ENCODE measurements at regions not wholly inside any gene's neighbourhood (a gene's known extent, or its start where the extent isn't known, plus 50 kb on each side); places are given as distances from the start of the nearest gene placed in this dataset.

- Histone ChIP-seq H2BK120ac (ENCODE audit: low read depth, low read length, poor library complexity, severe bottlenecking) (no peak overlapping the region), H2BK20ac (ENCODE audit: low read depth, low read length, poor library complexity, severe bottlenecking) (no peak overlapping the region), H3K56ac (ENCODE audit: insufficient read length, low read depth, low read length) (no peak overlapping the region), H3K23me2 (ENCODE audit: insufficient read length, low read depth, low read length, poor library complexity, severe bottlenecking) (no peaks in the 10 kb centered on the region), H2AFZ (ENCODE audit: low read length) (no peak overlapping the region), H2BK12ac (ENCODE audit: insufficient read length, low read depth, low read length) (no peak overlapping the region), H3K9ac (ENCODE audit: extremely low read depth, insufficient read length, low read length) (no peak overlapping the region), H3K18ac (ENCODE audit: insufficient read length, low read depth, low read length) (no peak overlapping the region), H2BK5ac (ENCODE audit: insufficient read length, low read length) (no peak overlapping the region), H3K4ac (ENCODE audit: low read depth, low read length) (no peak overlapping the region), H3K4me2 (ENCODE audit: insufficient read depth, insufficient read length, low read length) (no peak overlapping the region), H3K23ac (ENCODE audit: insufficient read length, low read depth, low read length) (no peak overlapping the region), H2BK15ac (ENCODE audit: low read depth, low read length) (no peak overlapping the region), H3K14ac (ENCODE audit: insufficient read depth, low read length) (no peak overlapping the region), H3K27me3 (ENCODE audit: insufficient read depth, low read length) (no peaks in the 10 kb centered on the region), H3K79me2 (ENCODE audit: insufficient read depth, low read length) (no peaks in the 10 kb centered on the region), H3K9me3 (ENCODE audit: control insufficient read depth, low read depth, low read length) (peaks cover 37% of the 10 kb centered on the region), H3K79me1 (ENCODE audit: insufficient read depth, low read depth, low read length, poor library complexity, severe bottlenecking) (no peaks in the 10 kb centered on the region), H4K20me1 (ENCODE audit: control insufficient read depth, insufficient read depth, insufficient read length) (no peaks in the 10 kb centered on the region), H2AK5ac (ENCODE audit: insufficient read length, low read length) (no peak overlapping the region), H3K4me1 (ENCODE audit: insufficient read depth, low read length) (no peaks in the 10 kb centered on the region), H3T11ph (ENCODE audit: low read length) (no peak overlapping the region), H4K91ac (ENCODE audit: insufficient read length, low read depth, low read length) (no peak overlapping the region), H4K5ac (ENCODE audit: insufficient read length, low read depth, low read length) (no peak overlapping the region), H3K27ac (ENCODE audit: insufficient read length, low read depth, low read length) (no peak overlapping the region), H4K8ac (replicated peaks; ENCODE audit: insufficient read length, low read depth, low read length) (no peak overlapping the region)
- Mint-ChIP-seq H3K9me3 (peaks cover 61 to 73% of the 10 kb centered on the region in 2 experiments), H3K36me3 (ENCODE audit: insufficient read depth in 1 of 3, low read depth in 3 of 3) (peaks cover 0 to 3% (median 0%) of the 10 kb centered on the region in 3 experiments; a peak in 2 of 7 replicates), H3K27ac (no peak overlapping the region), H3K4me1 (peaks cover 0 to 12% of the 10 kb centered on the region in 2 experiments; a peak in 3 of 4 replicates), H3K4me3 (no peak overlapping the region; a peak in 1 of 5 replicates), H3K27me3 (ENCODE audit: low read depth) (no peaks in the 10 kb centered on the region)
- no peak; the same call in 2 of the 3 replicates for TF ChIP-seq CTCF (conservative IDR thresholded peaks at IDR 0.05)
- DNase-seq, result no peak
Measured at GRCh38 chrX:148193759-148194158, 212.6 kb downstream of the FMR1NB start.
